GM18909 (cell line): ENCODE measurements at regions not wholly inside any gene's neighbourhood (a gene's known extent, or its start where the extent isn't known, plus 50 kb on each side); places are given as distances from the start of the nearest gene placed in this dataset.

Experiments
- ATAC-seq: cut with Tn5 transposase; IDR thresholded peaks from one replicate; pipeline ENCODE4 v1.9.1; 2021; ENCODE audit warnings: mild to moderate bottlenecking; ENCODE audit not compliant: unreplicated experiment, poor library complexity

DNA sequence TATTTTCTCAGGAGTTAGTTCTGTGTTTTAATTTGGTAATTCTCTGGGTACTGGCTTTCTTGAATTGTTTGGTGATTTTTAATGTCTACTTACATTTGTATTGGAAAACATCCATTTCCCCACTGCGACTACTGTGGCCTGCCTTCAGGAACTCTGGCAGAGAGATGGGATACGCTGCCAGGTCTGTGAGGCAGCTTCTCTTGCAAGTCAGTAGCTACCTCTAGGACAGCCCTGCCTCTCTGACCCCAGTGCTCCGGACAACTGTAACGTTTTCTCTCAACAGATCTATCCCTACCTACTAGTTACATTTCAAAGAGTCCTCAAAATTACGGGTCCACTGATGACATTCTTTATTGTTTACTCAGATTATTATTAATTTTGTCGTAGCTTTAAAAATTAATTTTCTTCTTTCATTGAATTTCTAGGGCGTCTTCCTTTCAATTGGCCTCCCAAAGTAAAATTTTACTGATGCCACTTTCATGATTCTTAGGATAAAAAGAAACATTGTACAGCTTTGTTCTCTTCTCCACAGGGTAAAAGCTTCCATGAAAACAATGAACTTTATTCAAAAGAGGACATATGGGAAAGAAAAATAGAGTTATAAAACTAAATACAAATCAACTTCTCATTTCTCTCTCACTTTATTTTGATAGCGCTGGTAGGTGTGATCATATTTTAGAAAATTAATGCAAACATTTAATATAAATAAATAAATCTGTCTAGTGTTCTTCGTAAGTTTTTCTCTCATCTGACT lies 123.2 kb upstream of the GOLGA8J start:
- ATAC-seq, result no peak

DNA sequence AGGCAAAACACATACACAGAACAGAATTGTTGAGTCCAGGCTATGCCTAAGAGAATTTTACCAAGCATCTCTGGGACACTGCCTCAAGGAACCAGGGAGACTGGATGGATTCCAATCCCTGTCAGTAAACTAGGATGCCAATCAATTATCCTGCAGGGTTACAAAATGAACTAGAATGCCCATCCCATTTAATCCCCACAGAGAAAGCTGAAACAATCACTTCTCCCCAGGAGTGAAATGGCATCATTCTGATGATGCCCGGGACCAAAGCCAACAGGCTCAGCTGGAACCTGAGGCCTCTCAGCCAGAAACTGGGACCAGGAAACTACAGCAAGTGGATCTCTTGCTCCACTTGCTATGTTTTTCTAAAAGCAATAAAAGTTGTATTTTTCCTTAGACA lies 130.0 kb upstream of the TJP1 start:
- ATAC-seq, result no peak

GRCh38 chr15:29945943-29946596 lies 123.8 kb upstream of the TJP1 start:
- ATAC-seq, result no peak

DNA sequence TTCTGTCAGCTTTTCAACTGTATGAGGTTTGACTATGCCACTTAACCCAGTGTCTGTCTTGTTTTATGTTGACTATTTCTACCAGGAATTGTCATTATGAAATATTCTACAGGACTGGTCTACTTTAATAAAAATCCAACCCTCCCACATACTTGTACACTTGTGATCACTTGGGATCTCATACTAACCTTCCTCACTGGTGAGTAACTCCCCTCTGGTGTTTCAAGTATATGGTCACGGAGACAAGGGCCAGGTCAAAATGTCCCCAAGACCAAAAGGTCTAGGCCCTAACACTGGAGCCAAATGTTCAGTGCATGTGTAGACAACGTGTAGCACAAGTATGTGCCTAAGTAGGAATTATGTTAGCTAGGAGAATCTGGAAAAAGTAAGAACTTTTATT lies 122.7 kb upstream of the TJP1 start:
- ATAC-seq, result no peak

GRCh38 chr15:29942548-29942947 lies 120.3 kb upstream of the TJP1 start:
- ATAC-seq, result no peak

GRCh38 chr15:29942143-29942542 lies 119.9 kb upstream of the TJP1 start:
- no peak for ATAC-seq

DNA sequence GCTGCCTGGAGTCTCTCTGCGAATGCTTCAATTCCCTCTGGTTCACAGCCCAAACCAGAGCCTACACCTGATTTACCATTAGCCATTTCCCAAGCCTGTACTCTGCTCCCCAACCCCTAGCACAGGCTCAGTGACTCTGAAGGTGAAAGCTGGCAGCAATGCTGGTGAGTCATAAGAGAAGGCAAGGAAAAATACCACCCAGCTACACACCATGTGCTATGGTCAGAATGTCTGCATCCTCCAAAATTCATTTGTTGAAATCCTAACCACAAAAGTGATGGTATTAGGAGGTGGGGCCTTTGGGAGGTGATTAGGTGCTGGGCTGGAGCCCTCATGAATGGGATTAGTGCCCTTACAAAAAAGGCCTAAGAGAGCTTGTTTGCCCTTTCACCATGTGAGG lies 117.1 kb upstream of the TJP1 start:
- ATAC-seq, result no peak

GRCh38 chr15:29938361-29939335 lies 116.4 kb upstream of the TJP1 start:
- no peak for ATAC-seq

GRCh38 chr15:29937956-29938355 lies 115.7 kb upstream of the TJP1 start:
- no peak for ATAC-seq

DNA sequence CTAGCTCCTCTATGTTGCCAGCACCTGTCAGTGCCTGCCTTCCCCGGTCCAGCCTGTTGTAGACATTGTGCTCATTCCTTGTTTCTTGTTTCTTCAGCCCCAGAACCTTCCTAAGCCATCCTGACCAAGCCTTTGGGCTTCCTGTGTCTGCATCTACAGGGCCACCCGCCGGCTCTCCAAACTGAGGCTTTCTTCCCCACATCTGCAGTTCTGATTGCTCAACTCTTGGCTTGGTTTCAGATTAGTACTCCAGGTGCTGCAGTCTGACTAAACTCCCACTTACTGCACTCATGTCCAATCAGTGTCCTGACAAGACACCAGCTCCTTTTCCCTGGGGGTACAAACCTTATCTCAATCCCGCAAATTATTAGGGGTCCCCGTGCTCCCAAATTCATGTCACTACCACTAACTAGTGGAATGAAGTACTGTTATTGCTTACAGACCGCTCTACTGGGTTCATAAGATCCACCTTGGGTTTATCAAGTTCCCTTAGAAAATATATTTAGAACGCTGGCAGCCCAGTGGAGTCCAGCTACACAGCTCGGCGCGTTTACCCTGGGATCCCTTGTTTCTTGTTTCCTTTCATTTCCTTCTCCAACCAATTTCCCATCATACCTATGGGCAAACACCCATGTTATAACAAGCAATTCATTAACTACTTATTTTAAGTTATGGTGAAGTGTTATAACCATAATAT lies 114.2 kb upstream of the TJP1 start:
- ATAC-seq, result no peak

DNA sequence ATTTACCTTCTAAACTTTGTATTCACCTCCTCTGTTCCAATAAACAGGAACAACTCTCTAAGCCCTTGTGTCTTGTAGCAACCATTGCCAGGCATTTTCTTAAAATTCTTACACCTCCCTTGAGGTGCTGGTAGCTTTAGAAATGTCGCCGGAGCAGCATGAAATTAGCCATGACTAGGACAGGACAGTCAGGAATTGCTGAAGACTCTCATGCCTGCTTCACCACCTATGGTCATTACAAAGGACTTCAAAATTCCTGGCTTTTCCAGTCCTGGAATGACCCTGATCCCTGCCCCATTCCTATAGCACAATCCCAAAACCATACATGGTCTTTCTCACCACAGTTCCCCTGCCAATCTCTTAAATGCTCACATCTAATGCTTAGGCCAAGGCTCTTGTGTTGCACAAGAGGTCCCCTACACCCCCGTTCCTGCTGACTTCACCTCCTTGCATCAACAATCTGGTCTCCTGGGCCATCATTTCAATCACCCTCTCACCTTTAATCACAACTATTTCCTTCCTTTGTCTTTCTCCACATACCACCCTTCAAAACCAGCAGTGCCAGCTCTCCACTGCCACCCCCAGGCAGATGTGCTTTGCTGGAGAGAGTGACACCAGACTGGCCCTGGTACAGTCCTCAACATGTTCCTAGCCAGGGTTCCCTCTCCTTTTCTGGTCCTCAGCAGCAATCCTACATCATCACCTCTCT lies 113.2 kb upstream of the TJP1 start:
- ATAC-seq, result no peak

DNA sequence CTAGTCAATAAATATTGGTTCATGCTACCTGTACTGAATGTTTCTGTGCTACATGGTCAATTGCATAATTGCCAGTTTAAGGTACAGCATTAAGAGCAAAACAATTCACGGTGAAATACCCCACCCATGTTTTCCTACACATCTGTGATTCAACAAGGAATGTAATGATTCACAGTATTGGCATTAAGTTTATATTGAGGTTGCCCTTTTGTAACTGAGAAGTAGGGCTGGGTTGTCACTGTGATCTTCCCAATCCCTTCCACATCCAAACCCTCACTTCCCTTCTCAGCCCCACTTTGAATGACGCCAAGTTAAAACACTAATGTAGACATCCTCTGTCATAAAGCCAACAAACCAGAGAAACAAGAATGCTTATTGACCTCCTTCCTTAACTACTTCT lies 112.0 kb upstream of the TJP1 start:
- no peak for ATAC-seq

DNA sequence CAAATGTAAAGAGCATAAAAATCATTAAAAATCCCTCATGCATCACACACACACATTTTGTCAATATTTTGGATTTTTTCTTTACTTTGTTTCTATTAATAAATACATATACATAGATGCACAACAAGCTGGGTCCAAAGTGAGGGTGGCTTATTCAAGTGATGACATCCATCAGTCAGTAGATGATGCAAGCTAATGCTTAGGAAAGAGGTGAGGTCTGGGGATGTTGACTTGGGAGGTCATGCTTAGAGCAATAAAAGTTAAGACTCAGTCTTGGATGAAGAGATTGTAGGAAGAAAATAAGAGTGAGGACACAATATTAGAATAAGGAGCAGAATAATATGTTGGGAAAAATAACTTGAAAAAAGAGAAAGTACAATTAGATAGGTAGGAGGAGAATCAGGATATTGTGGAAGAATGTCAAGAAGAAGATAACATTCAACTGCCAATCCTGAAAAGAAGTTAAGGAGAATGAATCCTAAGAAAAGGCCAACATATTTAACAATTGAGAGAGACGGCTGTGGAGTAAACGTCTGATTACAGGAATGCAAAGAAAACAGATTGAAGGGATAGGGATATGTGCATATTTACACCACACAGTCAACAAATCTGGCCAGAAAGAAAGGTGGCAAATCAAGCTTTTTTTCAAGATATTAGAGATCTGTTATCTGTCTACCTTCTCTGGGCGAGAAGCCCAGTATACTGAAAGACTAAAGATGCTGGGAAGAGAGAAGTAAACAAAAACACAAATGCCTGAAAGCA lies 111.0 kb upstream of the TJP1 start:
- ATAC-seq, result no peak

GRCh38 chr15:29926083-29926388 lies 103.8 kb upstream of the TJP1 start:
- no peak for ATAC-seq

DNA sequence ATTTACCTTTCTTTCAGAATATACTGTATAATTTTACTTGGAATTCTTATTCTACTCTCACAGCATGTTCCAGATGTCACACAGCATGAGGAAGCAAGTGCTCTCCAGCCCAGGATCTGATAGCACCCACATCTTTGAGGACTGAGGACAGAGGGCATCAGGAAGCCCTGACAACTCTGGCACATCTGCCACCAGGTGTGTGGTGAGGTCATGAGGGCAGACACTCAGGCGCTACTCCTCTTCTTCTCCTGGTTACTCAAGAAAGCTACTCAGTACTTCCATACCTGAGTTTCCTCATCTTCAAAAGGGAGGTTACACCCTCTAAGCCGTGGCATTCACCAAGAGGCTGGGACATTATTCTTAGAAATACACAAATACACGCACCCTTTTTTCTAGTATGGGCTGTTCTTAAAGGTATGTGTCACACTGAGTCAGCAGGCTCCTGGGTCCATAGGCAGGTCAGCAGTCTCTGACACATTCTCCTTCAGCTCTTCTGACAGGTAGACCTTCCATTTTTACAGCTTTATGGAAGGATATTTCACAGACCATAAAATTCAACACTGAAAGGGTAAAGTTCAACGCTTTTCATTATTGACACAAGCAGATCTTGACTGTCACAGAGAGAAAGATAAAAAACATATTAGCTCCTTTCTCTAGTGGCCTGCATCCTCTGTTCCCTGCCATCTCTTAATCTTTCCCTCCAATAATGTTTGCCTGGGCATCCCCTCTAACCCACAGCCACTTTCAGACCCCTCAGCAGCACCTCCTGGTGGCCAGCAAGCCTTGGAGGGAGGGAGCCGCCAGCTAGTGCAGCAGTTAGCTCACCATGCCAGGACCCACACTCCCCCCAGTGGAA lies 103.2 kb upstream of the TJP1 start:
- ATAC-seq, result peak; percentile 52

DNA sequence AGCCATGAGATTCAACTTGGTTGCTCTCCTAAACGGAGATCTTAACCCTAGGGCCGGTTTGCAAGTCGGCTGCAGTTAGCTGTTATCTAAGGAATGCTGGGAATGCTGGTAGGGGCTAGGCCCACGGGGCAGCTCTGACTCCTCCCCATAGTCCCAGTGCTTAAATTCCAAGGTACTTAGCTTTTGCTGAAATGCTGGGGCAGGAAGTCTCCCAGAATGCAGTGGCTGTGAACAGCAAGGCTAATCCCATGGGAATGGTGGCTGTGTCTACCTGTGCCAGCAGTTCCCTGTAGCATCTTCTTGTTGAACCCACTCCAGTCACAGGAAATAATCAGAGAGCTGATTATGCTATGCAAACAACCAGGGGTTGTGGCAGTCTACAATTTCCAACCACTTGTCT lies 102.5 kb upstream of the TJP1 start:
- no peak for ATAC-seq

GRCh38 chr15:29922191-29922590 lies 99.9 kb upstream of the TJP1 start:
- no peak for ATAC-seq

GRCh38 chr15:29921130-29921601 lies 98.9 kb upstream of the TJP1 start:
- no peak for ATAC-seq
